NK-92 treated with Interleukin-12 subunit alpha and Interleukin-12 subunit beta, amount 100 ng/mL, for 24 hours (cell line): ENCODE measurements at regions not wholly inside any gene's neighbourhood (a gene's known extent, or its start where the extent isn't known, plus 50 kb on each side); places are given as distances from the start of the nearest gene placed in this dataset.

Experiments
- DNase-seq: peaks from one replicate; lab custom pipeline; 2025; lab: John Stamatoyannopoulos, UW

- no peak for DNase-seq
These were observed 1145.0 kb upstream of the LRRN3 start for GRCh38 chr7:109945820-109946518.

- DNase-seq = no peak
These were observed 1140.7 kb upstream of the LRRN3 start for GRCh38 chr7:109950256-109950655.

- DNase-seq = no peak
These were observed 1139.9 kb upstream of the LRRN3 start for GRCh38 chr7:109950821-109951564.

GRCh38 chr7:109951565-109951928, 1139.4 kb upstream of the LRRN3 start:
- DNase-seq = no peak

GRCh38 chr7:109955986-109956385, 1134.9 kb upstream of the LRRN3 start:
- no peak for DNase-seq

- DNase-seq = no peak
These were observed 1134.0 kb upstream of the LRRN3 start for GRCh38 chr7:109956916-109957315.

GRCh38 chr7:109963741-109964140, 1127.2 kb upstream of the LRRN3 start:
- no peak for DNase-seq

GRCh38 chr7:109964780-109965179, 1126.1 kb upstream of the LRRN3 start:
- no peak for DNase-seq

- no peak for DNase-seq
These were observed 1123.5 kb upstream of the LRRN3 start for GRCh38 chr7:109967406-109967805.

- no peak for DNase-seq
These were observed 1107.3 kb upstream of the LRRN3 start for GRCh38 chr7:109983618-109984017.

GRCh38 chr7:109984729-109985128, 1106.2 kb upstream of the LRRN3 start:
- DNase-seq = no peak

- no peak for DNase-seq
These were observed 1104.2 kb upstream of the LRRN3 start for GRCh38 chr7:109986701-109987100.

GRCh38 chr7:109996411-109996810, 1094.5 kb upstream of the LRRN3 start:
- DNase-seq = no peak

- no peak for DNase-seq
These were observed 1094.0 kb upstream of the LRRN3 start for GRCh38 chr7:109996927-109997326.

GRCh38 chr7:109997837-109998236, 1093.1 kb upstream of the LRRN3 start:
- no peak for DNase-seq

GRCh38 chr7:110001254-110001938, 1089.5 kb upstream of the LRRN3 start:
- DNase-seq = no peak

- no peak for DNase-seq
These were observed 1087.1 kb upstream of the LRRN3 start for GRCh38 chr7:110003827-110004226.

- DNase-seq = no peak
These were observed 1083.4 kb upstream of the LRRN3 start for GRCh38 chr7:110007320-110008063.

- DNase-seq = no peak
These were observed 1080.6 kb upstream of the LRRN3 start for GRCh38 chr7:110010359-110010758.

- DNase-seq = no peak
These were observed 1073.5 kb upstream of the LRRN3 start for GRCh38 chr7:110017405-110017804.

GRCh38 chr7:110027385-110027784, 1063.5 kb upstream of the LRRN3 start:
- DNase-seq = no peak

GRCh38 chr7:110043519-110043918, 1047.4 kb upstream of the LRRN3 start:
- no peak for DNase-seq
